Neural progenitor cell (in vitro differentiated cells): ENCODE measurements at regions not wholly inside any gene's neighbourhood (a gene's known extent, or its start where the extent isn't known, plus 50 kb on each side); places are given as distances from the start of the nearest gene placed in this dataset.
A peak's percentile ranks its signal among the peaks of the same experiment; 100 is the strongest.

Source experiments
- DNase-seq: peaks from one replicate; pipeline ENCODE4 v3.0.0-alpha.2; 2016; ENCODE audit warnings: low spot score
- H2AFZ ChIP-seq: fragments of 200-600 bp; sonication (generic); replicated peaks from 2 replicates; pipeline ENCODE4 v1.6.1; 2016; ENCODE audit warnings: antibody characterized with exemption
- H3F3A ChIP-seq: fragments of 200-600 bp; sonication (generic); 2 replicates; pipeline ENCODE4 v1.6.1; 2016; ENCODE audit warnings: antibody characterized with exemption, low read depth
- H3K27ac ChIP-seq: fragments of 200-600 bp; sonication (generic); 2 replicates; pipeline ENCODE4 v1.5.1; 2016; ENCODE audit warnings: mild to moderate bottlenecking
- H3K27me3 ChIP-seq: fragments of 200-600 bp; sonication (generic); 2 replicates; pipeline ENCODE4 v1.6.1; 2016; ENCODE audit warnings: mild to moderate bottlenecking, moderate library complexity
- H3K36me3 ChIP-seq: fragments of 200-600 bp; sonication (generic); 2 replicates; pipeline ENCODE4 v1.5.1; 2016
- H3K4me1 ChIP-seq: fragments of 200-600 bp; sonication (generic); 2 replicates; pipeline ENCODE4 v1.6.1; 2016; ENCODE audit warnings: mixed run types
- H3K4me2 ChIP-seq: fragments of 200-600 bp; sonication (generic); 2 replicates; pipeline ENCODE4 v1.6.1; 2016
- H3K4me3 ChIP-seq: fragments of 200-600 bp; sonication (generic); 2 replicates; pipeline ENCODE4 v1.5.1; 2016
- H3K79me2 ChIP-seq: fragments of 200-600 bp; sonication (generic); 2 replicates; pipeline ENCODE4 v1.6.1; 2016; ENCODE audit warnings: low read depth
- H3K9ac ChIP-seq: fragments of 200-600 bp; sonication (generic); 2 replicates; pipeline ENCODE4 v1.6.1; 2016
- H3K9me3 ChIP-seq: fragments of 200-600 bp; sonication (generic); 2 replicates; pipeline ENCODE4 v1.5.1; 2016; ENCODE audit warnings: low read depth
- H4K20me1 ChIP-seq: fragments of 200-600 bp; sonication (generic); 2 replicates; pipeline ENCODE4 v1.6.1; 2016; ENCODE audit warnings: low read depth
- H3K27ac Mint-ChIP-seq: 3 replicates; pipeline ENCODE4 v1.8.0; 2021; ENCODE audit warnings: mixed read lengths
- H3K27me3 Mint-ChIP-seq: 2 replicates; pipeline ENCODE4 v1.8.0; 2022; ENCODE audit warnings: low read depth, mild to moderate bottlenecking, inconsistent platforms, moderate library complexity, mixed read lengths; ENCODE audit not compliant: insufficient read depth
- H3K36me3 Mint-ChIP-seq: 3 replicates; pipeline ENCODE4 v1.8.0; 2021; ENCODE audit warnings: mixed read lengths
- H3K4me1 Mint-ChIP-seq: 3 replicates; pipeline ENCODE4 v1.8.0; 2021; ENCODE audit warnings: mixed read lengths
- H3K4me3 Mint-ChIP-seq: 3 replicates; pipeline ENCODE4 v1.8.0; 2021; ENCODE audit warnings: mild to moderate bottlenecking, moderate library complexity, mixed read lengths
- H3K9me3 Mint-ChIP-seq: 3 replicates; pipeline ENCODE4 v1.8.0; 2020; ENCODE audit warnings: mixed read lengths
- EZH2 ChIP-seq: fragments of 200-600 bp; sonication (generic); IDR thresholded peaks from 2 replicates; pipeline ENCODE4 v1.6.1; 2017; ENCODE audit warnings: antibody characterized with exemption, mild to moderate bottlenecking, moderate library complexity
- EZH2phosphoT487 ChIP-seq: fragments of 200-600 bp; sonication (generic); IDR thresholded peaks from 2 replicates; pipeline ENCODE4 v1.6.1; 2017; ENCODE audit warnings: antibody characterized with exemption
- TF ChIP-seq, protein P1 (sequence below): fragments of 200-600 bp; sonication (generic); IDR thresholded peaks from 2 replicates; pipeline ENCODE4 v1.5.1; 2017; ENCODE audit warnings: antibody characterized with exemption, mild to moderate bottlenecking

DNA sequence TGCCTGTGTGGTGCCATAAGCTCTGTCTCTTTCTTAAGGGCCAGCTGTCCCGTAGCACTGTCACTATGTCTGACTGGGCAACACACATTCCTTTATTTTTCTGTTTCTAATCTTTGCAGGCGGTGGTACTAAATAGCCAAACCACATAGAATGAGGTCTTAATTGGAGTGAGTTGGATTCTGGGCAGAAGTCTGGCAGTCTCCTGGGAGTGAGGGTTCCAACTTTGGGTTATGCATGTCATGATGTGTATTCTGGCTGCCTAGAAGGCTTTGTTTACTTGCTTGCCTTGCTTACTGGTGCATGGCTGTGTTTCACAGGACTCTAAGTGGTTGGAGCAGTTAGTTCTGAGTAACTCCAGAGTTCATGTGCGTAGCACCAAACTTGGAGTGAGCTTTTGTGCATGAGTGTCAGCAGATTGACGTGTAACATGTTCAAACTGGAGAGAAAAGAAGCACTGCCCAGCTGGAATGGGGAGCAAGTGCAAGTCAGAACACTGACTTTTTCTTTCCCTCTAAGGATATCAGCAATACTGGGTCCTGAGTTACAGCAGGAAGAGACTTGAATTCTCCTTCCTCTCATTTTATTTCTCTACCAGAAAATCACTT, 185.8 kb downstream of the PCSK1 start:
- H2AFZ ChIP-seq = peak overlapping the region; percentile 74
- TF ChIP-seq, protein P1, sequence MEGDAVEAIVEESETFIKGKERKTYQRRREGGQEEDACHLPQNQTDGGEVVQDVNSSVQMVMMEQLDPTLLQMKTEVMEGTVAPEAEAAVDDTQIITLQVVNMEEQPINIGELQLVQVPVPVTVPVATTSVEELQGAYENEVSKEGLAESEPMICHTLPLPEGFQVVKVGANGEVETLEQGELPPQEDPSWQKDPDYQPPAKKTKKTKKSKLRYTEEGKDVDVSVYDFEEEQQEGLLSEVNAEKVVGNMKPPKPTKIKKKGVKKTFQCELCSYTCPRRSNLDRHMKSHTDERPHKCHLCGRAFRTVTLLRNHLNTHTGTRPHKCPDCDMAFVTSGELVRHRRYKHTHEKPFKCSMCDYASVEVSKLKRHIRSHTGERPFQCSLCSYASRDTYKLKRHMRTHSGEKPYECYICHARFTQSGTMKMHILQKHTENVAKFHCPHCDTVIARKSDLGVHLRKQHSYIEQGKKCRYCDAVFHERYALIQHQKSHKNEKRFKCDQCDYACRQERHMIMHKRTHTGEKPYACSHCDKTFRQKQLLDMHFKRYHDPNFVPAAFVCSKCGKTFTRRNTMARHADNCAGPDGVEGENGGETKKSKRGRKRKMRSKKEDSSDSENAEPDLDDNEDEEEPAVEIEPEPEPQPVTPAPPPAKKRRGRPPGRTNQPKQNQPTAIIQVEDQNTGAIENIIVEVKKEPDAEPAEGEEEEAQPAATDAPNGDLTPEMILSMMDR = no peak
- TF ChIP-seq EZH2phosphoT487 (no peak), EZH2 (no peak)
- Mint-ChIP-seq H3K9me3 (peaks cover 14% of the 10 kb centered on the region), H3K4me3 (no peak overlapping the region), H3K27ac (peak overlapping the region; percentile 96), H3K36me3 (no peaks in the 10 kb centered on the region), H3K27me3 (peaks cover 4% of the 10 kb centered on the region), H3K4me1 (peaks cover 24% of the 10 kb centered on the region)
- no peaks in the 10 kb centered on the region for H4K20me1 ChIP-seq
- H3K79me2 ChIP-seq = no peaks in the 10 kb centered on the region
- H3K4me1 ChIP-seq = peaks cover 5% of the 10 kb centered on the region
- no peak overlapping the region for H3K4me2 ChIP-seq
- DNase-seq = no peak
- no peak overlapping the region for H3K4me3 ChIP-seq
- no peaks in the 10 kb centered on the region for H3F3A ChIP-seq
- H3K36me3 ChIP-seq = no peaks in the 10 kb centered on the region
- H3K9me3 ChIP-seq = no peaks in the 10 kb centered on the region
- H3K27ac ChIP-seq = no peak overlapping the region
- no peaks in the 10 kb centered on the region for H3K27me3 ChIP-seq
- H3K9ac ChIP-seq = no peak overlapping the region

DNA sequence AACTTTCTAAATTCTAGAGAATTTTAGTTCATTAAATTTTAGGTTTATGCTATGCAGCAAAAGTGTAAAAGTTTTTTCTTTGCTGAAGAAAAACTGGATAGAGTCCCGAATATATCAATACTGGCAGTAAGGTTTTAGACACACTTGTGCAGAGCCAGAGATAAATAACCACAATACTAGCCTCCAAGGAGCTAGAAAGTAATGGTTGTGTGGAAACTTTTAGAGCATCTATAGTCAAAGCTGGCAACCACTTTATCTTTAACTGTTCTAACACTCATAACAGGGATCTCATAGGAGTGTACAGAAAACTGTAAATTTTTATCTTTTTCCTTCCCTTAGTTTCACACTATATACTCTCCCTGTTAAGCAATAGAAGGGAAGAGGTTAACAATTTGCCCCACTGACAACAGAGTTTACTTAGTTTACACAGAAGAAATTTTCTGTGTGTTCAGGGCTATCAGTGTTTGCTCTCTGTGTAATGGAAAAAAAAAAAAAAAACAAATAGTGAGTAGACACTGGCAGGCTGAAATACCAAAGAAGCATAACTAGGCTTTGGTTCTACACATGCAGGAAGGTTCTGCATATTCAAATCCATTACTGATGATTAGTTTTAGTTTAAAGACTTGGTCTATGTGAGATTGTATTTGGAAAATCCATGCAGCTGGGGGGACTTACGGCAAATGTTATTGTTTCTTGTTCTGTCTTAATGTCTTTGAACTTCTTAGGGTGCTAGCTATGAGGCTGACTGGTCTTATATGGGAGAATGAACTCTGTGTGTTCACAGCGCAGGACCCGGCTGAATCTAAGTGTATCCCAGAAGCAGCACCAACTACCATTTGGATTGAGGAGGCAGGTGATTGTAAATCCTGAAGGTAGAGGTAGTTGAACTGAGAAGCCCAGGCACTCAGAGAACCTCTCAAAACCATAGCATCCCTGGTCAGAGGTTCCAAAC, 187.6 kb downstream of the PCSK1 start:
- no peaks in the 10 kb centered on the region for H3K27me3 ChIP-seq
- H3K27ac ChIP-seq = no peak overlapping the region
- H3K4me1 ChIP-seq = peaks cover 5% of the 10 kb centered on the region
- no peak for TF ChIP-seq EZH2
- TF ChIP-seq EZH2phosphoT487 = no peak
- TF ChIP-seq, protein P1 = no peak
- H3K9me3 ChIP-seq = no peaks in the 10 kb centered on the region
- no peaks in the 10 kb centered on the region for H3K36me3 Mint-ChIP-seq
- no peak overlapping the region for H3K9ac ChIP-seq
- H3K36me3 ChIP-seq = no peaks in the 10 kb centered on the region
- no peaks in the 10 kb centered on the region for H3K79me2 ChIP-seq
- H3K27me3 Mint-ChIP-seq = peaks cover 4% of the 10 kb centered on the region
- H3K4me3 Mint-ChIP-seq = no peak overlapping the region
- H4K20me1 ChIP-seq = no peaks in the 10 kb centered on the region
- peaks cover 24% of the 10 kb centered on the region for H3K4me1 Mint-ChIP-seq
- H3K27ac Mint-ChIP-seq = peak overlapping the region; percentile 11
- H3K4me2 ChIP-seq = no peak overlapping the region
- no peak overlapping the region for H2AFZ ChIP-seq
- H3K4me3 ChIP-seq = no peak overlapping the region
- peaks cover 10% of the 10 kb centered on the region for H3K9me3 Mint-ChIP-seq
- DNase-seq = no peak
- H3F3A ChIP-seq = no peaks in the 10 kb centered on the region

DNA sequence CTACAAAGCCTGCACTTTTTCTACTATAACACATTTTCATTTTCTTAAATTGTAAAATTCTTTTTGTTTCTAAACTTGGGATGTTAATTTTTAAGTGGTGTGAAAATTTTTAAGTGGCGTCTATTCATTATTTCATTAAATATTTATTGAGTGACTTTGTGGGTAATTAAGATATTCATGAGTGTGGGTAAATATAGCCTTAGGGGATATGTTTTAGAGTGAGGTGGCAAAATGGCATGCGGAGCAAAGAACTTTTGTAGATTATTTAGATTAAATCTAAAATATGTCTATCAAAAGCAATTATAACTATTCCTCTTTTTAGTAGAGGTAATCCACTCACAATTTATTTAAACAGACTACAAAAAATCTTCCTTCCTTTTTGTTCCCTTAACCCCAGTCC, 188.4 kb downstream of the PCSK1 start:
- Histone ChIP-seq H3F3A (no peaks in the 10 kb centered on the region), H3K4me2 (no peak overlapping the region), H3K27me3 (no peaks in the 10 kb centered on the region), H3K9ac (no peak overlapping the region), H3K9me3 (no peaks in the 10 kb centered on the region), H2AFZ (no peak overlapping the region), H3K79me2 (no peaks in the 10 kb centered on the region), H3K27ac (no peak overlapping the region), H3K4me3 (no peak overlapping the region), H4K20me1 (no peaks in the 10 kb centered on the region), H3K4me1 (peaks cover 5% of the 10 kb centered on the region), H3K36me3 (no peaks in the 10 kb centered on the region)
- Mint-ChIP-seq H3K27ac (no peak overlapping the region), H3K9me3 (peaks cover 10% of the 10 kb centered on the region), H3K27me3 (peaks cover 4% of the 10 kb centered on the region), H3K36me3 (no peaks in the 10 kb centered on the region), H3K4me1 (peaks cover 24% of the 10 kb centered on the region), H3K4me3 (no peak overlapping the region)
- TF ChIP-seq, protein P1 = no peak
- TF ChIP-seq EZH2 (no peak), EZH2phosphoT487 (no peak)
- DNase-seq = no peak
